Stimulated activated CD4-positive, alpha-beta T cell treated with anti-CD3 and anti-CD28 coated beads, Interleukin-1b, Interleukin-23, amount 100 ng/mL, for 48 hours (primary cell): ENCODE measurements at regions not wholly inside any gene's neighbourhood (a gene's known extent, or its start where the extent isn't known, plus 50 kb on each side); places are given as distances from the start of the nearest gene placed in this dataset.

Source experiments
- DNase-seq: peaks from one replicate; pipeline ENCODE4 v3.0.0-alpha.2; 2020

DNA sequence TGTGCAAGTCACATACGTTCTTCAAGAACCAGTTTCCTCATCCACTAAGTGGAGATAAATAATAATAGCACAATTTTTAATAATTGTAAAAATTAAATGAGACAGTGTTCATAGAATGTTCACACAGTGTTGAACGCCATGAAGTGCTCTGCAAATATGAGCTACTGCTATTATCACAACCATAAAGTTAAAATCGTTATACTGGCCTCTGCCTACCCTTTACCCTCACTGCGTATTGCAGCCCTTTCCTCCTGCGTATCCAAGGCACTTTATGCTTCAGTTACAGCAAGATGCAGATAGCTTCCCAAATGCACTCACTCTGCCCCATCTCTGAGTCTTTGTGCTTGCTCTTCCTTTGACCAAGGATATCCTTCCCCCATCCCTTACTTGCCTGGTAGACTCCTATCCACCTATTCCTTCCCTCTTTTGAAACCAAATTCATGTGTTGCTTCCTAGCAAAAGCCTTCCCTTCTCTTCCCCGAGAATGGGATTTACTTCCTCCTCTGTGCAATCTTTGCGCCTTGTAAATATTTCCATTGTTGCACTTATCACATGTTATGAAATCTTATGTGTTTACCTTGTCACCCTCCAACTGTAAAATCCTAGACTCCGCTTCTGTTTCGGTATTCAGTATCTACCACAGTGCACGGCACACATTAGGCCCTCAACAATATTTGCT, 196.9 kb downstream of the ADAMTS15 start:
- no peak for DNase-seq

GRCh38 chr11:130645843-130646197, 197.4 kb downstream of the ADAMTS15 start:
- DNase-seq: no peak

- no peak for DNase-seq
Observed at GRCh38 chr11:130646881-130647280, 198.4 kb downstream of the ADAMTS15 start.

GRCh38 chr11:130647371-130647770, 198.9 kb downstream of the ADAMTS15 start:
- no peak for DNase-seq

DNA sequence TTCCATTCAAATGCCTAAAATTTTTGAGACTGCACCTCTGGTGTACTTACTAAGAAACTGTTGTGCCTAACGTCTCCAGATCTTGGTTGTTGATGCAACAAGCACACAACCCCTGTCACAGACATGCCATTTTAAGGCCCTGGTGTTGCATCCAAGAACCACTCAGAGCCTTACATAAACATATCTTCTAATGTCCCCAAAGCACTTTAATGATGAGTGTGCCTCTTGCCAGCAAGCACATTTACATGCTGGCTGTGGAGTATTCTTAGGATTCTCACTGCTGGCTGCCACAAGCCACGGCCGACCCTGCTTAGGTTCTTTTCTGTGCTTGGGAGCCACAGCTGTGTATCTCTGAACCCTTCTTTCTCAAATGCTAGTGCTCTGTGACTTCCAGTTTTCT, 201.4 kb downstream of the ADAMTS15 start:
- no peak for DNase-seq

GRCh38 chr11:130650456-130651030, 202.1 kb downstream of the ADAMTS15 start:
- DNase-seq: no peak

- no peak for DNase-seq
Observed at GRCh38 chr11:130651066-130651855, 202.8 kb downstream of the ADAMTS15 start.

GRCh38 chr11:130652671-130653335, 204.4 kb downstream of the ADAMTS15 start:
- DNase-seq: no peak

- no peak for DNase-seq
Observed at GRCh38 chr11:130653838-130654636, 205.6 kb downstream of the ADAMTS15 start.

GRCh38 chr11:130655300-130655699, 206.9 kb downstream of the ADAMTS15 start:
- no peak for DNase-seq

GRCh38 chr11:130666781-130667251, 218.4 kb downstream of the ADAMTS15 start:
- no peak for DNase-seq

GRCh38 chr11:130668751-130669150, 220.3 kb downstream of the ADAMTS15 start:
- no peak for DNase-seq

- no peak for DNase-seq
Observed at GRCh38 chr11:130670200-130670599, 221.8 kb downstream of the ADAMTS15 start.

DNA sequence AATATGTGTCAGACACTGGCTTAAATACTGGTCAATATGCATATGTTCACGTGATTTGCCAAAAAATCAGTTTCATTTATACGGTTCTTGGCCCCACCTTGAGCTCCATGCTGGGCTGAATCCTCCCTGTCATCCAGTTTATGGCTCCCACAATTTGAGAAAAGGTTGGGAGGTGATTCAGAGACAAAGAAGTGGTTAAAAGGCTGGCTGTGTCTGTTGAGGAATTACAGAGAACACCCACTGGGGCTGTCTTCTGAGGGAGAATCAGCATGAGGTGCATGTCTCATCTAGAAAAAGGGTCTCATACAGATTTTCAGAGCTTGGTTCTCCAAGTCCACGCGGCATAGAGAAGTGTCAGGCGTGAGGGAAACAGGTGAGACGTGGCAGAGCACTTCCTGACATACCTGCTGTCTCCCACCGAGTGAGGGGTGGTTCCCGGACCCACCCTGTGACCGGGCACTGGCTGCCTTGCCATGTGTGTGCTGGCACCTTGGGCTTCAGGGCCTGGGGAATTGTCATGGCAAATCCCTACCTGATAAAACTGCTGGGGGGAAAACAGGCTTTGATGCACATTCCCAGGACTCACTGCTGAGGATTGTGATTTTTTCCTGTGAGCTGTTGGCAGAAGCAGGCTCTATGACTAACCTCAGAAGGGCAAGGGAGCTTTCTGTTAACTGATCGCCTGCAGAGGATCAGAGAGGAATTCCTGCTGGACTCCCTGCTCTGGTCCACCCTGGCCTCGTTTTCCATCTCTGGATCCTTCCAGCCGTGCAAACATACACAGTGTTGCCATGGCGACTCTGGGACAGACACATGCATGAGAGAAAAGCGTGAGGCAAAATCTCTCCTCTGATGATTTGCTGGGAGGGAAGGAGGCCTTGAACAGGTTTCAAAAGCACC, 223.6 kb downstream of the ADAMTS15 start:
- no peak for DNase-seq

- no peak for DNase-seq
Observed at GRCh38 chr11:130672911-130673310, 224.5 kb downstream of the ADAMTS15 start.

DNA sequence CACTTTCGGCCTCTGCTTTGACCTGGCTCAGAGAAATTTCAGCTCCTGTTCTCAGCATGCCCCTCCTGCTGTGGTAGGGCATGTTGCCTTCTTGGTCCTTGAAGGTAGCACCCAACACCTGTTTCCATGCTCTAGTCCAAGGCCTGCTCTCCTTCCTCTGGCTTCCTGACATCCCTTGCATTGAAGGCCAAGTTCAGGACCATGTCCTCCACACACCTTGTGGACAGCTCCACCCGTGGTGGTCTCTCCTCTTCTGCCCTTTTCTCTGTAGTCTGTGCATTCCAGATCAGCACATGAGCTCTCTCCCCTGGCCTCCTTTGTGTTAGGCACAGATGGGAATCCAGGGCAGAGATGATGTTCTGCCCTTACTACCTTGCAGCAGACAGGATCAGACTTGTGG, 225.3 kb downstream of the ADAMTS15 start:
- no peak for DNase-seq

- DNase-seq: no peak
Observed at GRCh38 chr11:130674686-130675308, 226.4 kb downstream of the ADAMTS15 start.

DNA sequence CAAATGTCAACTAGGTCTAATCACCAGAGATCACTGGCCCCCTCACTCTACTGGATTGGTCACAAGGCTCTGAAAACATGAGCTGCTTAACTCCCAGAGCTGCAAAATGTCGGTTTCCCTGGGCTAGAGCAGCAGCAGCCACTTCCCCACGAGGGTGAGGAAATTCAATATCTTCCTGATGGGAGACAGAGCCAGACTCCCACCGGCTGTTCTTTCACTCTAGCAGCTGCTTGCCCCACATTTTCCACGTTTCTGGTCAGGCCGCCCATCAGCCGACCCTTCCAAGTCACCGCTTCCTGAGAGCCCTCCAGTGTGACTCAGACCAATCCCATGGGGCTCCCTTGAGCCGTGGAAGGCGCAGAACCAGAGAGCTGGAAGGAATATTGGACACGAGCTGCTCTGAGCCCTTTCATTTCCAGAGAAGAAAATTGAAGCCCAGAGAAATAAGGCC, 227.0 kb downstream of the ADAMTS15 start:
- no peak for DNase-seq

DNA sequence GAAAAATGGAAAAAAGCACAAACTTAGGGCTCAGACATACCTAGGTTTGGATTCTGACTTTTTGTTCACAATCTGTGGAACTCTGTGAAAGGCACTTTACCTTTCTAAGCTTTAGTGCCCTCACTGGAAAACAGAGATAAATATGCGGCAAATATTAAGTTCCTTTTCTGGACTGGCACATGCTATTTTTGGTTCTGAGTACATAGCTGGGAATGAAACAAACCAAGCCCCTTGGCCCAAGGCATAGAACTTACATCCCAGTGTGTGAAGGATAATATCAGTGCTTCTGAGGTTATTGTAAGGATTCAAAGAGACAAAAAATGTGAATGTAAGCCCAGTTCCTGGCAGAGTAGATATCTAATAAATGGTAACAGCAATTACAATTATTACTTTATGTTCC, 227.5 kb downstream of the ADAMTS15 start:
- no peak for DNase-seq

GRCh38 chr11:130677486-130678153, 229.2 kb downstream of the ADAMTS15 start:
- DNase-seq: no peak
